ENCODE measurements at regions not wholly inside any gene's neighbourhood (a gene's known extent, or its start where the extent isn't known, plus 50 kb on each side); places are given as distances from the start of the nearest gene placed in this dataset.

DNA sequence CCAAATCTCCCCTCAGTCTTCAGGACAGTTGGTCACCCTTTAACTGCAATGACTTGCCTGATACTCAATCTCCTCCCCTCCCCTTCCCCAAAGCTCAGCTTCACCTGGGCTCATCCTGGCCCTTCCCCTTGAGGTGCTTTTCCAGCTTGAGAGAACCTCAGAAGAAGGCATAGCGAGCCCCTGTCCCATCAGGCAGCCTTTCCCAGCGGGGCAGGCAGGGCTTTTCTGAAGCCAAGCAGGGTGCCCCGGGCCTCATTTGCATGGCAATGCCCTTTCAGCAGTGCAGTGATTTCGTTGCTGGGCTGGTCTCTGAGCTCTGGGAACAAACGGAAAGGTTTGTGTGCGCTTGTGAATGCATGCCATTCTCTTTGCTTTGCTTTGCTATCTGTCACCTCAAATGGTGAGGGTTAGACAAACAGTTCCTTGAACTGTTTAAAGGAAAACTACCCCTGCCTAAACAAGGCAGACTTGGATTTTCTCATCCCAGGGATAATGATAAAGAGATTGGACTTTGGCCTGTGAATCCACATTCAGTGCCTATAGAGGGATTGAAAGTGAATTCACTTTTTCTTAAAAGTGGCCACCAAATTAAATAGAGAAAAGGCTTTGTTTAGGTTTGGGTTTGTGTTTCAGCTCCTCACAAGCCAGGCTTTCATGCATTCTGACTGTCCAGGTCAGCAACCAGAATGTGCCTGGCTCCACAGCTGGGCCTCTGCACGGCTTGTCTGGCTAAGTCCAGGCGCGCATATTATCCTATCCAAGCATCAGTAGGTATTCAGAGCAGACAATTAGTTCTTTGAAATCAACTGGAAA, 165.3 kb downstream of the ZNF608 start (continued):
- no peak for TF ChIP-seq ZNF891 (CRISPR knock-in tag; IDR thresholded peaks at IDR 0.05)
- TF ChIP-seq MED1 (CRISPR knock-in tag; IDR thresholded peaks at IDR 0.05), result peak; percentile 80
- TF ChIP-seq ATF2 (CRISPR knock-in tag; IDR thresholded peaks at IDR 0.05), result peak; percentile 52; the same call in 1 of the 2 replicates
- peak; percentile 60; the same call in 1 of the 2 replicates for TF ChIP-seq SSRP1 (CRISPR knock-in tag; IDR thresholded peaks at IDR 0.05)
- TF ChIP-seq FOXO4 (CRISPR knock-in tag; conservative IDR thresholded peaks at IDR 0.05), result no peak
- TF ChIP-seq SMARCE1 (IDR thresholded peaks at IDR 0.05; ENCODE audit: borderline replicate concordance), result no peak
- TF ChIP-seq, protein P1, sequence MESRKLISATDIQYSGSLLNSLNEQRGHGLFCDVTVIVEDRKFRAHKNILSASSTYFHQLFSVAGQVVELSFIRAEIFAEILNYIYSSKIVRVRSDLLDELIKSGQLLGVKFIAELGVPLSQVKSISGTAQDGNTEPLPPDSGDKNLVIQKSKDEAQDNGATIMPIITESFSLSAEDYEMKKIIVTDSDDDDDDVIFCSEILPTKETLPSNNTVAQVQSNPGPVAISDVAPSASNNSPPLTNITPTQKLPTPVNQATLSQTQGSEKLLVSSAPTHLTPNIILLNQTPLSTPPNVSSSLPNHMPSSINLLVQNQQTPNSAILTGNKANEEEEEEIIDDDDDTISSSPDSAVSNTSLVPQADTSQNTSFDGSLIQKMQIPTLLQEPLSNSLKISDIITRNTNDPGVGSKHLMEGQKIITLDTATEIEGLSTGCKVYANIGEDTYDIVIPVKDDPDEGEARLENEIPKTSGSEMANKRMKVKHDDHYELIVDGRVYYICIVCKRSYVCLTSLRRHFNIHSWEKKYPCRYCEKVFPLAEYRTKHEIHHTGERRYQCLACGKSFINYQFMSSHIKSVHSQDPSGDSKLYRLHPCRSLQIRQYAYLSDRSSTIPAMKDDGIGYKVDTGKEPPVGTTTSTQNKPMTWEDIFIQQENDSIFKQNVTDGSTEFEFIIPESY (CRISPR knock-in tag; IDR thresholded peaks at IDR 0.05), result no peak
- TF ChIP-seq, protein P2, sequence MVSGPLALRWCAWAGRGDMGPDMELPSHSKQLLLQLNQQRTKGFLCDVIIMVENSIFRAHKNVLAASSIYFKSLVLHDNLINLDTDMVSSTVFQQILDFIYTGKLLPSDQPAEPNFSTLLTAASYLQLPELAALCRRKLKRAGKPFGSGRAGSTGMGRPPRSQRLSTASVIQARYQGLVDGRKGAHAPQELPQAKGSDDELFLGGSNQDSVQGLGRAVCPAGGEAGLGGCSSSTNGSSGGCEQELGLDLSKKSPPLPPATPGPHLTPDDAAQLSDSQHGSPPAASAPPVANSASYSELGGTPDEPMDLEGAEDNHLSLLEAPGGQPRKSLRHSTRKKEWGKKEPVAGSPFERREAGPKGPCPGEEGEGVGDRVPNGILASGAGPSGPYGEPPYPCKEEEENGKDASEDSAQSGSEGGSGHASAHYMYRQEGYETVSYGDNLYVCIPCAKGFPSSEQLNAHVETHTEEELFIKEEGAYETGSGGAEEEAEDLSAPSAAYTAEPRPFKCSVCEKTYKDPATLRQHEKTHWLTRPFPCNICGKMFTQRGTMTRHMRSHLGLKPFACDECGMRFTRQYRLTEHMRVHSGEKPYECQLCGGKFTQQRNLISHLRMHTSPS (CRISPR knock-in tag; IDR thresholded peaks at IDR 0.05; ENCODE audit: low read depth), result peak; percentile 93
- no peak for TF ChIP-seq ZNF260 (CRISPR knock-in tag; IDR thresholded peaks at IDR 0.05; ENCODE audit: borderline replicate concordance, low read depth)
- no peak for TF ChIP-seq CC2D1A (CRISPR knock-in tag; IDR thresholded peaks at IDR 0.05)
- no peak for TF ChIP-seq CENPT (CRISPR knock-in tag; IDR thresholded peaks at IDR 0.05; ENCODE audit: low read depth)
- no peak for TF ChIP-seq HNRNPH1 (optimal IDR thresholded peaks at IDR 0.05; ENCODE audit: low read depth, low read length)
- TF ChIP-seq CBFB (CRISPR knock-in tag; IDR thresholded peaks at IDR 0.05), result no peak
- no peak for TF ChIP-seq SP2 (CRISPR knock-in tag; IDR thresholded peaks at IDR 0.05)
- TF ChIP-seq ZNF232 (CRISPR knock-in tag; IDR thresholded peaks at IDR 0.05; ENCODE audit: borderline replicate concordance), result no peak
- no peak for TF ChIP-seq ETV6 (CRISPR knock-in tag; conservative IDR thresholded peaks at IDR 0.05)
- no peak for TF ChIP-seq SRF (IDR thresholded peaks at IDR 0.05; ENCODE audit: low read depth, low read length)
- no peak for TF ChIP-seq ZSCAN20 (CRISPR knock-in tag; IDR thresholded peaks at IDR 0.05; ENCODE audit: borderline replicate concordance)
- no peak for TF ChIP-seq ZNF460 (CRISPR knock-in tag; IDR thresholded peaks at IDR 0.05; ENCODE audit: borderline replicate concordance)
- TF ChIP-seq, protein P3, sequence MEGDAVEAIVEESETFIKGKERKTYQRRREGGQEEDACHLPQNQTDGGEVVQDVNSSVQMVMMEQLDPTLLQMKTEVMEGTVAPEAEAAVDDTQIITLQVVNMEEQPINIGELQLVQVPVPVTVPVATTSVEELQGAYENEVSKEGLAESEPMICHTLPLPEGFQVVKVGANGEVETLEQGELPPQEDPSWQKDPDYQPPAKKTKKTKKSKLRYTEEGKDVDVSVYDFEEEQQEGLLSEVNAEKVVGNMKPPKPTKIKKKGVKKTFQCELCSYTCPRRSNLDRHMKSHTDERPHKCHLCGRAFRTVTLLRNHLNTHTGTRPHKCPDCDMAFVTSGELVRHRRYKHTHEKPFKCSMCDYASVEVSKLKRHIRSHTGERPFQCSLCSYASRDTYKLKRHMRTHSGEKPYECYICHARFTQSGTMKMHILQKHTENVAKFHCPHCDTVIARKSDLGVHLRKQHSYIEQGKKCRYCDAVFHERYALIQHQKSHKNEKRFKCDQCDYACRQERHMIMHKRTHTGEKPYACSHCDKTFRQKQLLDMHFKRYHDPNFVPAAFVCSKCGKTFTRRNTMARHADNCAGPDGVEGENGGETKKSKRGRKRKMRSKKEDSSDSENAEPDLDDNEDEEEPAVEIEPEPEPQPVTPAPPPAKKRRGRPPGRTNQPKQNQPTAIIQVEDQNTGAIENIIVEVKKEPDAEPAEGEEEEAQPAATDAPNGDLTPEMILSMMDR (CRISPR knock-in tag; IDR thresholded peaks at IDR 0.05), result no peak
- no peak for TF ChIP-seq CERS6 (CRISPR knock-in tag; IDR thresholded peaks at IDR 0.05)
